Keratinocyte (primary cell): ENCODE measurements at regions not wholly inside any gene's neighbourhood (a gene's known extent, or its start where the extent isn't known, plus 50 kb on each side); places are given as distances from the start of the nearest gene placed in this dataset.

ENCODE experiments used
- CTCF ChIP-seq, 3 experiments: IDR thresholded peaks in 1 of 3; conservative IDR thresholded peaks in 1 of 3; optimal IDR thresholded peaks in 1 of 3; 2 replicates in 2 of 3; 3 replicates in 1 of 3; pipeline versions ENCODE3 to v1.5.1; 2011; ENCODE audit warnings: low read length in 3 of 3, mild to moderate bottlenecking in 3 of 3, moderate library complexity in 2 of 3, control low read depth in 1 of 3, inconsistent platforms in 1 of 3; ENCODE audit not compliant: insufficient read depth in 2 of 3; ENCODE audit errors: extremely low read depth in 1 of 3
- EZH2 ChIP-seq: IDR thresholded peaks from one replicate; pipeline ENCODE4 v1.6.1; 2012; ENCODE audit warnings: inconsistent platforms, mild to moderate bottlenecking, low read length, moderate library complexity

- TF ChIP-seq CTCF (optimal IDR thresholded peaks at IDR 0.05 in 1 of 3, IDR thresholded peaks at IDR 0.05 in 1 of 3, conservative IDR thresholded peaks at IDR 0.05 in 1 of 3; ENCODE audit: extremely low read depth in 1 of 3, insufficient read depth in 2 of 3, low read length in 3 of 3), result no peak
- TF ChIP-seq EZH2, result no peak
These were observed 217.3 kb upstream of the LRFN5 start for GRCh38 chr14:41389355-41389754.
